Peyer's patch (tissue), 4 donors: ENCODE measurements at regions not wholly inside any gene's neighbourhood (a gene's known extent, or its start where the extent isn't known, plus 50 kb on each side); places are given as distances from the start of the nearest gene placed in this dataset.

Experiments used
- POLR2A ChIP-seq, 2 donors: fragments of 450-650 bp; IDR thresholded peaks; one replicate each; pipeline ENCODE4 v1.5.1; 2017; ENCODE audit warnings: antibody characterized with exemption in 2 of 2, mild to moderate bottlenecking in 2 of 2, moderate library complexity in 2 of 2
- TF ChIP-seq, protein P1 (sequence below), 6 experiments: fragments of 450-650 bp in 4 of 6; fragments of 200-600 bp in 2 of 6; sonication (generic) in 1 of 6; IDR thresholded peaks; one replicate each; pipeline ENCODE4 v1.5.1; 2017 to 2019; ENCODE audit warnings: antibody characterized with exemption in 6 of 6, mild to moderate bottlenecking in 3 of 6, moderate library complexity in 1 of 6

DNA sequence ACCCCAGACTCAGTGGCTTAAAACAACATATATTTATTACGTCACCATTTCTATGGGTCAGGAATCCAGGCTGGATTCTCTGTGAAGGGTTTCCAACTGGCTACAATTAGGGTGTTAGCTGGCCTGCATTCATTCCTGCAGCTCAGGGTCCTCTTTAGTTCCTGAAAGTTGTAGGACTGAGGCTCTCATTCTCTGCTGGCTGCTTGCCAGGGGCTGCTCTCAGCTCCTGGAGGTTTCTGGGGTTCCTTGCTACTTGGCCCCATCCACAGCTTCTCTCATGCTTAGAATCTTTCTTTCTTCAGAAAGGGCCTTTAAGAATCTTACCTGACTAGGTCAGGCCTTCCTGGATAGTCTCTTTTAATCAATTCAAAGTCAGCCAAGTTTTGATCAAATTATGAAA lies 424.6 kb downstream of the GADD45G start:
- no peak for TF ChIP-seq POLR2A (IDR thresholded peaks at IDR 0.05)
- TF ChIP-seq, protein P1, sequence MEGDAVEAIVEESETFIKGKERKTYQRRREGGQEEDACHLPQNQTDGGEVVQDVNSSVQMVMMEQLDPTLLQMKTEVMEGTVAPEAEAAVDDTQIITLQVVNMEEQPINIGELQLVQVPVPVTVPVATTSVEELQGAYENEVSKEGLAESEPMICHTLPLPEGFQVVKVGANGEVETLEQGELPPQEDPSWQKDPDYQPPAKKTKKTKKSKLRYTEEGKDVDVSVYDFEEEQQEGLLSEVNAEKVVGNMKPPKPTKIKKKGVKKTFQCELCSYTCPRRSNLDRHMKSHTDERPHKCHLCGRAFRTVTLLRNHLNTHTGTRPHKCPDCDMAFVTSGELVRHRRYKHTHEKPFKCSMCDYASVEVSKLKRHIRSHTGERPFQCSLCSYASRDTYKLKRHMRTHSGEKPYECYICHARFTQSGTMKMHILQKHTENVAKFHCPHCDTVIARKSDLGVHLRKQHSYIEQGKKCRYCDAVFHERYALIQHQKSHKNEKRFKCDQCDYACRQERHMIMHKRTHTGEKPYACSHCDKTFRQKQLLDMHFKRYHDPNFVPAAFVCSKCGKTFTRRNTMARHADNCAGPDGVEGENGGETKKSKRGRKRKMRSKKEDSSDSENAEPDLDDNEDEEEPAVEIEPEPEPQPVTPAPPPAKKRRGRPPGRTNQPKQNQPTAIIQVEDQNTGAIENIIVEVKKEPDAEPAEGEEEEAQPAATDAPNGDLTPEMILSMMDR (IDR thresholded peaks at IDR 0.05): no peak
